Chondrocyte (in vitro differentiated cells): ENCODE measurements at regions not wholly inside any gene's neighbourhood (a gene's known extent, or its start where the extent isn't known, plus 50 kb on each side); places are given as distances from the start of the nearest gene placed in this dataset.

ENCODE experiments used
- DNase-seq: peaks from one replicate; pipeline ENCODE4 v3.0.0; 2021; ENCODE audit warnings: mixed read lengths, low spot score
- H3K27ac Mint-ChIP-seq: one replicate; pipeline ENCODE4 v1.8.0; 2021; ENCODE audit warnings: mild to moderate bottlenecking, moderate library complexity, mixed read lengths; ENCODE audit not compliant: unreplicated experiment
- H3K27me3 Mint-ChIP-seq: 2 replicates; pipeline ENCODE4 v1.8.0; 2021; ENCODE audit warnings: low read depth, mixed read lengths
- H3K36me3 Mint-ChIP-seq: 2 replicates; pipeline ENCODE4 v1.8.0; 2021; ENCODE audit warnings: low read depth, mixed read lengths
- H3K4me1 Mint-ChIP-seq: 2 replicates; pipeline ENCODE4 v1.8.0; 2021; ENCODE audit warnings: low read depth, mild to moderate bottlenecking, mixed read lengths
- H3K4me3 Mint-ChIP-seq: one replicate; pipeline ENCODE4 v1.8.0; 2021; ENCODE audit warnings: mild to moderate bottlenecking, moderate library complexity, mixed read lengths; ENCODE audit not compliant: unreplicated experiment
- H3K9me3 Mint-ChIP-seq: 2 replicates; pipeline ENCODE4 v1.8.0; 2021; ENCODE audit warnings: low read depth, mixed read lengths
- CTCF ChIP-seq: fragments of 200-600 bp; sonication (generic); IDR thresholded peaks from 2 replicates; pipeline ENCODE4 v1.5.0; 2021; ENCODE audit warnings: antibody characterized with exemption, mild to moderate bottlenecking, moderate library complexity

DNA sequence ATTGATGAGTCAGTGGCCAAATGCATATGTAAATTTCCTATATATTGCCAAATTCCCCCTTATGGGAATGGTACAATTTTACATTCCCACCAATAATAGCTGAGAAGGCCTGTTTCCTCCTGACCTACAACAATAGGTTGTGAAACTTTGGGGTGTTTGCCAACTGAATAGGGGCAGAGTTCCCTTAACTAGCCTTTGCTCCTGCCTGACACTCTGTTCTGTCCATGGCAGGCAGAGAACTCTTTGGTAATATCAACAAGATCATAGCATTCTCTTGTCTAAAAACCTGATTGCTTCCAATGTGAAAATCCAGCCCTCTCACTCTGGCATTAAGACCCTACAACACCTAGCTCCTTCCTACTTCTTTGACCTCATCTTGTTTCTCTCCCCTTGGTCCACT is 149.7 kb downstream of the HAPSTR1 start:
- Mint-ChIP-seq H3K9me3 (peaks cover 7% of the 10 kb centered on the region), H3K4me1 (no peaks in the 10 kb centered on the region), H3K4me3 (no peak overlapping the region), H3K36me3 (no peaks in the 10 kb centered on the region), H3K27ac (no peak overlapping the region), H3K27me3 (peaks cover 4% of the 10 kb centered on the region)
- no peak for TF ChIP-seq CTCF
- DNase-seq, result no peak

- no peaks in the 10 kb centered on the region for H3K36me3 Mint-ChIP-seq
- no peak overlapping the region for H3K27ac Mint-ChIP-seq
- no peaks in the 10 kb centered on the region for H3K27me3 Mint-ChIP-seq
- no peak overlapping the region for H3K4me3 Mint-ChIP-seq
- H3K9me3 Mint-ChIP-seq, result no peaks in the 10 kb centered on the region
- TF ChIP-seq CTCF, result no peak
- DNase-seq, result no peak
- no peaks in the 10 kb centered on the region for H3K4me1 Mint-ChIP-seq
These were observed 156.7 kb downstream of the HAPSTR1 start for GRCh38 chr16:9248162-9248561.

- no peaks in the 10 kb centered on the region for H3K36me3 Mint-ChIP-seq
- no peaks in the 10 kb centered on the region for H3K27me3 Mint-ChIP-seq
These were observed 158.1 kb downstream of the HAPSTR1 start for GRCh38 chr16:9249534-9249933.

GRCh38 chr16:9251026-9251425 is 159.6 kb downstream of the HAPSTR1 start:
- H3K9me3 Mint-ChIP-seq, result no peaks in the 10 kb centered on the region
- H3K4me1 Mint-ChIP-seq, result no peaks in the 10 kb centered on the region
- H3K4me3 Mint-ChIP-seq, result no peak overlapping the region

More at GRCh38 chr16:9249534-9249933, 158.1 kb downstream of the HAPSTR1 start:
- DNase-seq, result no peak
- Mint-ChIP-seq H3K4me3 (no peak overlapping the region), H3K9me3 (no peaks in the 10 kb centered on the region), H3K4me1 (no peaks in the 10 kb centered on the region), H3K27ac (no peak overlapping the region)
- no peak for TF ChIP-seq CTCF

DNA sequence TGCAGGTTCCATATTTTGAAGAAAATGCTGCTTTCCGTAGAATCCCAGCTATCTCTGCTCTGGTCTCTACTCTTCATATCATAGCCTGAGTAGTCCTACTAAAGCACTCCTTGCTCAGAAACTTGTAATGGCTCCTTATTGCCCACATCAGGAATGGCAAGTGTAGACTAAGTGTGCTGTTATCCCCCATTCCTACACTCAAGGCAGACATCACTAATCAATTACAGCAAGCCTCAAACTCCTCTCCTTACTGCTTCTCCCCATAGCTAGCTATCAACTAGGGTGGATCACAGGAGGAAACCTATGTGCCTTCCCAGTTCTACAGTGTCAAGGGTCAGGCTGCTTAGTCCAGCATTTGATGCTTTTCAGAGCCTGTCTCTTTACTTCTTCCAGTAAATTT is 163.4 kb downstream of the HAPSTR1 start:
- Mint-ChIP-seq H3K36me3 (no peaks in the 10 kb centered on the region), H3K4me3 (no peak overlapping the region), H3K9me3 (no peaks in the 10 kb centered on the region), H3K27ac (no peak overlapping the region), H3K4me1 (no peaks in the 10 kb centered on the region), H3K27me3 (no peaks in the 10 kb centered on the region)
- no peak for TF ChIP-seq CTCF
- DNase-seq, result no peak

More at GRCh38 chr16:9251026-9251425, 159.6 kb downstream of the HAPSTR1 start:
- Mint-ChIP-seq H3K36me3 (no peaks in the 10 kb centered on the region), H3K27ac (no peak overlapping the region), H3K27me3 (no peaks in the 10 kb centered on the region)
- TF ChIP-seq CTCF, result no peak
- DNase-seq, result no peak
